Fibroblast of skin of left biceps (primary cell): ENCODE measurements at regions not wholly inside any gene's neighbourhood (a gene's known extent, or its start where the extent isn't known, plus 50 kb on each side); places are given as distances from the start of the nearest gene placed in this dataset.
A peak's percentile ranks its signal among the peaks of the same experiment; 100 is the strongest.
"Not testable (repeated sequence)": the region's sequence is repeated elsewhere in the genome, so short reads cannot be mapped to it uniquely, and the experiment has no call there.

ENCODE experiments used
- DNase-seq, 2 experiments: peaks; one replicate each; pipeline ENCODE4 v3.0.0-alpha.2; 2013; ENCODE audit warnings: low read depth in 2 of 2

DNA sequence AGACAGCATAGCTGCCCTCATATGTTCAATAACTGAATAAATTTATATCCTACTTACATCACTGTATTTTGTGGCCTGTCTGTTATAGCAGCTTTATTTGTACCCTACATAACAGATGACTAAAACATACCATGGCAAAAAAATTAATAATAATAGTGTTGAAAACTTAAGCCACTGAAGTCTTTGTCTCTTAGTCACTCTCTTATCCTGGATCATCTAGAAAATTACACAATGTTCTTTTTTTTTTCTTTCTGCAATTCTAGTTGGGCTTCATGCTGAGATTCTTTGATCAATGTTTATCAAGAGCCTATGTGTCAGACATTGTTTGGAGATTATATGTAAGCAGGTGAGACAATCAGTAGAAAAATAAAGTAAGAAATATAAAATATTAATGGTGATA, 519.3 kb upstream of the ARPP21 start:
- no peak for DNase-seq

DNA sequence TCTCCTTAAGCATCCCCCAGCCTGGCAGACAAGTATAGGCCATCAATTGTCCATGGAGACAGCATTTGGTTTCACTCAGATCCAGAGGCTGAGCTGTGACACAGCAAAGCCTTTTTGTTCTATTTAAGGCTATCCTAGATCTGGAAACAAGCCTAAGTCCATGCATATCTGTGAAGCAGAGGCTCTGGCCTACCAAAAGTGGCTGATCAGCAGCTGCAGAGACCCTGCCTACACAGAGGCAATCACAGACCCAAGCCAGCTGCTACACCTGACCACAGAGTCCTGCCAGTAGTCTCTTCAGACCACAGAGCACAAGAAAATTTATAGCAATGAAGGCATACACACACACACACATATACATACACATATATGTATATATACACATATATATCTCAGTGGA, 501.7 kb upstream of the ARPP21 start:
- DNase-seq, result no peak

DNA sequence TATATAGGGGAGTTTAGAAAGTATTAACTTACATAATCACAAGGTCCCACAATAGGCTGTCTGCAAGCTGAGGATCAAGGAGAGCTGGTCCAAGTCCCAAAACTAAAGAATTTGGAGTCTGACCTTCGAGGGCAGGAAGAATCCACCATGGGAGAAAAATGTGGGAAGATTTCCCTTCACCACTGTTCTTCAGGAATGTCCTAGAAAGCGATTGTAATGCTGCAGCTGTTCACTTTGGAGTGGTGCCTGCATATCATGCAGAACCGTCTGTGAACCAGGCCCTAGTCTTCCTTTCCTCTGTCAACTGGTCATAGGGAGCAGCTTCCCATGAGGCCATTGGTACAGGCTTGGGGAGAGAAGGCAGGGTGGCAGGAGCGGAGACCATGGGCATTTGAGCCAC, 497.9 kb upstream of the ARPP21 start:
- DNase-seq, result no peak

DNA sequence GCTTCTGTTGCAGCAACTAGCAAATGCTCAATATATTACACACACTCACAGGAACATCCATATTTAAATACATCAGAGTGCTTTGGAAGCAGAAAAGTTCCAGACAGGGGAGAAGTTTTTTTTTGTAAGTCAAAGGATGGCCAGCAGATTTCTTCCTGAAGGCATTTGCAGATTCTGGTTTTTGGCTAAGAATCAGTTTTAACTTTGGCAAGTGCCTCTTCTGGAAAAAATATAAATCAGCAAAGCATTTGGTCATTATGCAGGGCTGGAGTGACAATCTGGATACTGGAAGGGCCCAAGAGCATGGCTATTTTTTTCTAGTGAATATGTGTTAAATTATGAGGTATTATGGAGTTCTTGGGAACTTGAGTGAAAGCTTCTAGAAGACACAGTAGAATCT, 495.3 kb upstream of the ARPP21 start:
- no peak for DNase-seq

DNA sequence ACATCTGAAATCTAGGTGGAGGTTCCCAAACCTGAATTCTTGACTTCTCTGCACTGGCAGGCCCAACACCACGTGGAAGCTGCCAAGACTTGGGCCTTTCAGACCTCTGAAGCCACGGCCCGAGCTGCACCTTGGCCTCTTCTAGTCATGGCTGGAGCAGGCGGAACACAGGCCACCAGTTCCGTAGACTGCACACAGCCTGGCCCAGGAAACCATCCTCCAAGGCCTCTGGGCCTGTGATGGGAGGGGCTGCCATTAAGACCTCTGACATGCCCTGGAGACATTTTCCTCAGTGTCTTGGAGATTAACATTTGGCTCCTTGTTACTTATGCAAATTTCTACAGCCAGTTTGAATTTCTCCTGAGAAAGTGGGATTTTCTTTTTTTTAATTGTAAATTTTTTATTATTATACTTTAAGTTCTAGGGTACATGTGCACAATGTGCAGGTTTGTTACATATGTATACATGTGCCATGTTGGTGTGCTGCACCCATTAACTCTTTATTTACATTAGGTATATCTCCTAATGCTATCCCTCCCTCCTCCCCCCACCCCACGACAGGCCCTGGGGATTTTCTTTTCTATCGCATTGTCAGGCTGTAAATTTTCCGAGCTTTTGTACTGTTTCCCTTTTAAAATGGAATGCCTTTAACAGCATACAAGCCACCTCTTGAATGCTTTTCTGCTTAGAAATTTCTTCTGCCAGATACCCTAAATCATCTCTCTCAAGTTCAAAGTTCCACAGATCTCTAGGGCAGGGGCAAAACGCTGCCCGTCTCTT, 492.9 kb upstream of the ARPP21 start:
- not testable (repeated sequence) for DNase-seq

DNA sequence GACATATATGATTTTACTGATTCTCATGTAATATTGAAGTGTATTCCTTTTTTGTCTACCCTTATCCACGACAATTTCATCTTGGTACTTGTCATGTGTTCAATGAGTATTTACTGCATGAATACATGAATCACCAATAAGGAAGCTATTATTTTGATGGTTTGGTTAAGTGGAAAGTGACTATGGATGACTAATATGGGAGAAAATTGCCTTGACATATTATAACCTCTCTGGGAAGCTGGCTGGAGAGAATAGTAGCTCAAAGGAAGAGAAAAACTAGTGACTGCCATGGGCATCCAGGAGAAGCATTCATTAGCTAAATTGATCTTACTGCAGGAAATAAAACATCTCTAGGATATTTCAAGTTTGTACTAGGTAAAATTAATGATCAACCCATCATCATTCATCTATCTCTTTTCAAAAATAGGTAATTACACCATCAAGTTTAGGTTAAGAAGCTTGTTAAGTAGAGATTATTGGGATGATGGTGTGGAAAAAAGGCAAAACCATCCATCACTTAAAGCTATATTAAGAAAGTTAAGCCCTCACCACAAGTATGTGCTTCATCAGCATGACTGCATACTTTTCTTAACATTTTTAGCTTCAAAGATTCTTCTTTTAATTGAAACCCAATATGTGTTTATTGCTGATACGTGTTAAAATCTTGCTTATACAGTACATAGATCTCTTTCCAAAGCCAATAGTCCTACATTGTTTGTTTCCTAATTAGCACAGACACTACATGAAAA, 455.2 kb upstream of the ARPP21 start:
- DNase-seq, result peak in 1 of 2 experiments; percentile 12

DNA sequence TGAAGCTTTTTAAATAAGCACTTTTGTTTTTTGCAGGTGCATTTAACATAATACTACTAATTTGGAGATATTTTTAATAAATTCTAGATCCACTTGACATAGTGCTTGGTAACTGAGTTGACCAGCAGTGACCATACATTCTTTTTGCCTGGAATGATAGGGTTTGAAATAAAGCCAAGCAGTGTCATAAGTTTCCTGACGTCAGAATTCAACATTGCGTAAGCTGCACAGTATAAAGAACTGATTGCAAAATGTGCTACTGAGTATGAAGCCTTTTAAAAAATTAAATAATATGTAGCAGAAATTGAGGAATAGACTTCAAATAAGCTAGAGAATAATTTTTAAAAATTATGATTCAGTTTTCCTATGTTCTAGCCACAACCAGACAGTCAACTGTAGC, 454.6 kb upstream of the ARPP21 start:
- DNase-seq, result peak in 1 of 2 experiments; percentile 13

DNA sequence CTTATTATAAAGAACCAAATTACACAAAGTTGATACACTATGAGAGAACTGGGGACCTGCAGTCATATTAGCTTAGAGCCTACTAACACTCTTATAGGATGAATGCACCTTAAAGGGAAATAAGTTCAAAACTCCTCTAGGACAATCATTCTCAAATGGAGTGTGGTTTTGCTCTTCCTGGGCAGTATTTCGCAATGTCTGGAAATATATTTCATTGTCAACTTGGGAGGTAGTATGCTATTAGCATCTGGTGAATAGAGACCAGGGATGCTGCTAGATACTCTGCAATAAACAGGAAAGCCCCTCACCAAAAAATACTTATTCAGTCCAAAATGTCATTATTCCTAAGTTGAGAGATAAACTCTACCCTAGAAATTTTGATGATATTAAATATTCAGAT, 451.4 kb upstream of the ARPP21 start:
- no peak for DNase-seq

DNA sequence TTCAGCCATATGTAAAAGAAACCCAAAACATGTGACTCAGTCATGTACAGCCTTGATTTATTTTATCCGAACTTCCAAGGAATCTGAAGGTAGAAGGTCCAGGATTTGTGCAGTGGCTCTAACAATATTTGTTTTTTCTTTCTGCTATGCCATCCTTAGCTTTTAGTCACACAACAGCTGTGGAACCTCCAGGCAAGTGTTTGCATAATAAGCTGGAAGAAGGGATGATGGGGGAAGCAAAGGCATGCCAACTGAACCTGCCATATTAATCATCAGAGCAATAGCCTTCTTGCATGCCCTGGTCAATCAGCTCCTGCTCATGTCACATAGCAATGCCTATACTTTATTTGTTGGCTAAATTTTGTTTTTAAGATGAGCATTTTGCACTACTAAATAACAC, 444.7 kb upstream of the ARPP21 start:
- no peak for DNase-seq

DNA sequence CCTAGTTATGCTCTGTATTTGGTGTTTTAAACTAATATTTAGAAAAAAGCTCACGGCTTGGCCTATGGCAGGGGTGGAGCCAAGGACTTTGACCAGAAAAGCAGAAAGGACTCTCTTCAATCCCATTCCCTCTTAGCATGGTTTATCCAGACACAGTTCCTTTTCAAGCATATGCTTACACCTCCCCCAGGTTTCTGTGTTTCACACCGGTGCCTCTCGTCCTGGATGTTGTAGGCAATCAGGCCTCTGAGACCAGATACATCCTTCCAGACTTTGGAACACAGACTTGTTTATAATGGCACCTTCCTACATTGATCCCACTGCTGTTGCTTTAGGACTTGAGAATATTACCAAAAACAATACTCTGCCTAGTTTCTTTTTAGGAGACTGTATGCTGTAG, 440.5 kb upstream of the ARPP21 start:
- DNase-seq, result no peak

DNA sequence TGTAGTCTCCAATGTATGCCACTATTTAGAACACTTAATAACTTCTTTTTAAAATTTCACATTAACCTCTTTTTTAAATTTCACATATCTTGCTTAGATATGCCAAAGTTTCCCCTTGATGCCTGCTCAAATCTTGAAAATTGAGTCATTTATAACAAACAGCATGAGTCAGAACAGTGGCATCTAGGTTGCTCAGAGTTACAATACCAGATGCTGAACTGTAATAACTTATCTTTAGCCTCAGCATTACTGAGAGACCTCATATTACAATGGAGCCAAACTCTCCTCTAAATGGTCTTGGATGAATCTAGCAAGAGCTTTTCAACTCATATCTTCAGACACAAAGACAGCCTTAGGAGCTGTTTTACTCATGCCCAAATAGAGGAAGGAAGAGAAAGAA, 439.3 kb upstream of the ARPP21 start:
- peak in 1 of 2 experiments; percentile 13 for DNase-seq

DNA sequence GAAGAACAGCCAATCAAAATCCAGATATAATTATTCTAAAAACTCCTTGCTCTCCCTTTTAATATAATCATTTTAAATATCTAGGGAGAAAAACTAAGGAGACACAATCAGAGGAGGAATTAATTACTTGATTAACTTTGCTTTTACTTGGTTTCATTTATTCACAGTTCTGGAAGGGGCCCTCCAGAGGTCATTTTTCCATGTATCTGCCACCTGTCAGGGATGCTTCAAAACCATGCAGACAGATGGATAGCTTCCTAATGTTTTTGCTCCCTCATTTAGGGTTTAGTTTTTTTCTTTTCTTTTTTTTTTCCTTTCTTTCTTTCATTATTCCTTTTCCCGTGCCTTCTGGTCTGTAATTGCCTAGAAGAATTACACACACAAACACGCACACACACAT, 438.1 kb upstream of the ARPP21 start:
- no peak for DNase-seq

DNA sequence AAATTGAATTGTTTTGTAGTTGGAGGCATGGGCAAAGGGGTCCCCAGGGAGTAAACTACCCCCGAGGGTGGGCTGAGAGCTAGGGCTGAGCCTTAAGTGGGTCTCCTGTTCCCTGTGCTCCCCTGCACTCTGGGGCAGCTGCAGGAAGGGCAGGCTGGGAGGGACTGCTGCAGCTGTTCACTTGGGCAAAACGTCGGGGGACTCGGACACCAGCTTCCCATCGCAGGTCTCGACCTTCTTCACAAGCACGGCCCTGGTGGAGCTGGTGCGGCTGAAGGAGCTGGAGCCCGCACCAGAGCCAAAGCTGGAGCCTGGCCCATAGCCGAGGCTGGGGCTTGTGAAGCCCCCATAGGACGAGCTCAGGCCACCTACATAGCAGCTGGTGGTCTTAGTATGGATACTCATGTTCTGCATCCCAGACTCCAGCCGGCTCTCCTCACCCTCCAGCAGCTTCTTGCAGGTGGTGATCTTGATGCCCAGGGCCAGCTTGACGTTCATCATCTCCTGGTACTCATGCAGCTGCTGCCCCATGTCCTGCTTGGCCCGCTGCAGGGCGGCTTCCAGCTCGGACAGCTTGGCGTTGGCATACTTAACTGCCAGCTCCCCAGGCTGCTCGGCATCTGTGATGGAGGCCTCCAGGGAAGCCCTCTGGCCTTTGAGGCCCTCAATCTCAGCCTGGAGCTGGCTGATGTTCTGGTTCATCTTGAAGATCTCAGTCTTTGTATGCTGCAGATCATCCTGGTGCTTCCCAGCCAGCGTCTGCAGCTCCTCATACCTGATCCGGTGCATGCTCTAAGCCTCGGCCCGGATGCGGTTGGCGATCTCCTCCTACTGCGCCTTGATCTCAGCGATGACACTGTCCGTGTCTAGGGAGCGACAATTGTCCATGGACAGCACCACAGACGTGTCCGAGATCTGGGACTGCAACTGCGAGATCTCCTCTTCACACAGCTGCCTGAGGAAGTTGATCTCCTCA, 423.5 kb upstream of the ARPP21 start:
- no peak for DNase-seq

DNA sequence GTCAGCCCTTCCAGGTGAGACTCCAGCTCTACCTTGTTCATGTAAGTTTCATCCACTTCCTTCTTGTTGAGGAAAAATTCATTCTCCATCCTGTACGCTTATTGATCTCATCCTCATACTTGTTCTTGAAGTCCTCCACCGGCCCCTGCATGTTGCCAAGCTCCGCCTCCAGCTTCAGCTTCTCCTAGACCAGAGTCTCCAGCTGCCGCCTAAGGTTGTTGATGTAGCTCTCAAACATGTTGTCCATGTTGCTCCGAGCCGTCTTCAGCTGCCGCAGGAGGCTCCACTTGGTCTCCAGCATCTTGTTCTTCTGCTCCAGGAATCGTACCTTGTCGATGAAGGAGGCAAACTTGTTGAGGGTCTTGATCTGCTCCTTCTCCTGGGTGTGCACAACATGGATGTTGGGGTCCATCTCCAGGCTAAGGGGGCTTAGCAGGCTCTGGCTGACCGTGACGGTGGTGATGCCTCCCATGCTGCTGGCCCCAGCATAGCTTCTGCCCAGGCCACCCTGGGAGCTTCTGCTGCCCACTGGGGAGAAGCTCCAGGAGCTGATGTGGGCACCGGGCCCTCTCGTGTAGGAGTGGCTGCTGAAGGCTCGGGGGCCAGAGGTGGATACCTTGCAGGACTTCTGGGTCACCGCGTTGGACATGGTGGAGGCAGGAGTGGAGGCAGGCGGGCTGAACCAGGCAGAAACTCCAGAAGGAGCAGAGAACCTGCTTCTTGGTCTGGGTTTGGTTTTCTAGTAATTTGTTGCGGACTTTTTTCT, 422.6 kb upstream of the ARPP21 start:
- DNase-seq, result no peak

DNA sequence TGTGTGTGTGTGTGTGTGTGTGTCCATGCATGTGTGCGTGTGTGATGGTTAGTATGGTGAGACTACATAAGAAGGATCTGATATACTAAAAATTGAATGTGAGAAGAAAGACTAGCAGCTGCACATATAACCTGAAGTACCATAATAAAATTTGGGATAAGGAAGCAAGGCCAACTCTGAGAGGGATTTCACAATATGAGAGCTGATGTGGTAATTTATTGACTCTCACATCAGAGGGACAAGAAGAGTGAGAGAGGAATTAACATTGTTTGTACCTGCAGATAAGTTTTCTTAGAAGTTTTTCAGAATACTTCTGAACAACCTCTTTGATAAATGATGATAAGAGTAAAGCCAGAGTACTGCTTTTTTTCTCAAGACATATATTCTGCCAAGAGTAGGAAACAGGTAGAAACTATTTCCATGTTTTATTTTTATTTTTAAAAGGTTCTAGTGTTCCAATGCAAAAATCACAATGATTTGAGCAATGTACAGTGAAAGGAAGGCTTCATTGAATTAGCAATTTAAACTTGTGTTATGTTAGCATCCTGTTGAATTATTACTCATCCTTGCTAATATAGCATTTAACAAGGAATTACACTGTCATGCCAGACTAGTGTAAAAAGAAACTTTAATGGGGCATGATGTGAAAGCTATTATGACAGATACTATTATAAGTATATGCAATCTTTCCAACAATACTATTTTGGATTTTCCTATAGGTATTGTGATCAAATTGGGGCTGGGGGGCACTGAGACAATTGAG, 415.5 kb upstream of the ARPP21 start:
- no peak for DNase-seq

DNA sequence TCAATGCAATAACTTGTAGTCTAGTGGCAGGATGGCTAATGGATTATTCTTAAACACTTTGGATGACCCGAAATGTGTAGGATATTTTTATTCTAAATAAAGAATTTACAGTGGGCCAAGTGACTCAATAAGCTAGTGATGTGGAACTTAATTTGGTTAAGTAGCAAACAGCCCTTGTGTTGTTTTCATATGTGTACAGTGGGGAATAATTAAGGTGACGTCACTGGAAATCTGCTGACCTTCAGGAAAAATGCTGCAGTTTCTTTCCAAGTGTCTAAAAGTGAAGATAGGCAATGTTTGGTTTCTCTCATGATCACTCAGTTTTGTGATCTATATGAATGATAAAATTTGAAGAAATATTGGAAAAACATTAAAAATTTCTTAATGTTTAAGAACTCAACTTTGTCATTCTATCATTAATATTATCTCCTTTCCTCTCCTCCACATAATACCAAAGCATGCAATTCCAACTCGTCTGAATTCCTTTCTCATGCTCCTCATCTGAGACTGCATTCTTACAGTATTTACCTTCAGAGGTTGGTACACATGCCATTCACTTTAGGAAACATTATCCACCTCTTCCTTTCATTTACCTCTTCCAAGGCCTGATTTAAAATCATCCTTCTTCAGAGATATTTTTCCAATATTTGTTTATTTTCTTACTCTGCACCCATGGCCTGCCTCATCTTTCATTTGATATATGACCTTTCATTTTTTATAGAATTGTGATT, 414.6 kb upstream of the ARPP21 start:
- DNase-seq, result no peak

DNA sequence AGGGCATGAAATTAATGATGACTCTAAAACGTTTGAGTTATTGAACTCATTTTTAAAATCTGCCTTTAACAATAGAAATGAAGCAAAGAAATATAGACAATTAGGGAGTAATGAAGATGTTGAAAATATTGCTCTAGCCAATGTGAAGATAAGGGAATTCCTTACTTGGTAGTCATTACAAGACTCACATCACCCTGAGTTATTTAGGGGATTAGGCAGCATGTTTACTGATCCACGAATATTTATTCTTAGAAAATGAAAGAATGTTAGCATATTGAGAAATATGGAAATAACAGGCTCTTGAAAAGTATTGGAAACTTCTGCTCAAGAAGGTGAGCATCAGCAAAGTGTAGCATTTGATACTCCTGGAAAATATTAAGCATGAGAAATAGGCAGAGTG, 398.1 kb upstream of the ARPP21 start:
- no peak for DNase-seq

DNA sequence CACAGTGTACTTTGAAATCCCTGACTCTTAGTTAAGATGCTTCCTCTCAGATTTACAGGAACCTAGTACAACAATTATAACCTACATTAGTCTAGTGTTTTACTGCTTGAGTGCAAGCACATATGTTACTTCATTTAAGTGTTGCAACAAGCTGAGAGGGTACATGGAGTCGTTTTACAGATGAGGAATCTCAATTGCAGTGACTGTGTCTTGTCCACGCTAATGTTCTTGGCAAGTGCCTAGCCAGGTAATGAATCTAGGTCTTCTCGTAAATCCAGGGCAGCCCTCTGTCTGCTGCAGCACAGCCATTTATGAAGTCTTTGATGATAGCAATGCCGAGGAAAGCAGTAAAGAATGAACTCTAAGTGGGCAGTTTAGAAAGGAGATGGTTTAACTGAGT, 384.4 kb upstream of the ARPP21 start:
- DNase-seq, result no peak

DNA sequence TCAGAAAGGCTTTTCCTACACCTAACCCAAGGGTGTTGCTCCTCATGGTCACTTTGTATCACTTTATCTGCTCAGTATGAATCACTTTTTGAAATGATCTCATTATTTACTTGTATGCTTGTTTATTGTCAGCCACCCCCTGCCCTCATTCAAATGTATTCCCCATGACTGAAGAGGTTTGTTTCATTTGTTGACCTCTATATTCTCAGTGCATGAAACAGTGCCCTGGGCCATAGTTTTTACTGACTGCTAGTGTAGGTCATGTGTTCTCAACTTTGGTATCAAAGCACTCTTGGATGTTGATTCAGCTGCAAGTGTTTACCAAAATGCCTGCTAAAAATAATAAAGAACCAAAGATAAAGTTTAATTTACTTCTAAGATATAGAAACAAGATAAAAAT, 381.7 kb upstream of the ARPP21 start:
- no peak for DNase-seq

DNA sequence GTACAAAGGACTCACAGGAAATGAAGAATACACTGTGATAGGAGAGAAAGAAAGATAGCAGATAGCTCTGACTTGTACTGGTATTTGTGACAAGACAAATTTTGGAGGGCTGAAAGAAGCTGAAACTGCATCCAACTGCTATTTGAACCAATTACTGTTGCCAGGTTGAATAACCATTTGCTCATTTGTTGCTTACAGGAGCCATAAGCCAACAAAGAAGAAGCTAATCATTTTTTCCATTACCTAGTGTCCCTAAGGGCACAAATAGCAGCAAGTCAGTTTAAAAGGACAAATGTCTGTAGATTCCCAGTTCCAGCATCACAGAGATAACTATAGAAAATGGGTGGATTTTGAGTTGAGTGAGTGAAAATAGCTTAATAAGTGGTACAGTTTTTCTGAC, 376.9 kb upstream of the ARPP21 start:
- DNase-seq, result no peak
